GM18507 (cell line): ENCODE measurements at regions not wholly inside any gene's neighbourhood (a gene's known extent, or its start where the extent isn't known, plus 50 kb on each side); places are given as distances from the start of the nearest gene placed in this dataset.
"Not testable (repeated sequence)": the region's sequence is repeated elsewhere in the genome, so short reads cannot be mapped to it uniquely, and the experiment has no call there.

ENCODE experiments used
- DNase-seq: peaks from one replicate; pipeline ENCODE4 v3.0.0; 2011; ENCODE audit warnings: low read depth; ENCODE audit not compliant: insufficient read length; ENCODE audit errors: extremely low spot score
- FAIRE-seq: peaks from 2 replicates; lab custom pipeline; 2011; peaks lifted over from hg19 to GRCh38; lab: Jason Lieb, UNC

DNA sequence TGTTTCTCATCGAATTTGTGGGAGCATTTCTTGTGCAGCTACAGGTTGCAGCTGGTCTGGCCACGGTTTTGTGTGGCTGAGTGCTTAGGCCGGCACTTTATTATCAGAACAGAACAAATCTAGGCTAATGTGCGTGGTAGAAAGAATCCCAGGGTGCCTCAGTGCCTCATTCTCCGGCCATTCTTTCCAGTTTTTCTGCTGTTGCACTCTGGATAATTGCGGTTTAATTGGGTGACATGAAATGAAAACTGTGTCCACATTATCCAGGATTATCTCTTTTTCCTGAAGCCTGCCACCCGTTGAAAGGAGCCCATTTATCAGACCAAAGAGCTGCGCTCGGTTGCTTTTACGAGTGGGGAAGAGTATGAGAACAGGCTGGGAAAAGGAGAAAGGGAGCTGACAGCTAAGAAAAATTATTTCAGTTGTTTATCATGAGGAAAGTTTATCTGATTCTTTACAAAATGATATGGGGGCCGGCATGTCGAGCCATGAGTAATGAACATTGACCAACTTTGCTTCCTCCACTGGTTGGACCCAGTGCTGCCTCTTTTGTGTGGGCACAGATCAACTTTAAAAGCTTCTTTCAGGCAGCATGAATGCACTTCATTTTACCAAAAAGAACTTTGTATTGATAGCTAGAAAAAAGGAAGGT, 117.0 kb upstream of the SOX21 start:
- no peak for DNase-seq
- no peak for FAIRE-seq

DNA sequence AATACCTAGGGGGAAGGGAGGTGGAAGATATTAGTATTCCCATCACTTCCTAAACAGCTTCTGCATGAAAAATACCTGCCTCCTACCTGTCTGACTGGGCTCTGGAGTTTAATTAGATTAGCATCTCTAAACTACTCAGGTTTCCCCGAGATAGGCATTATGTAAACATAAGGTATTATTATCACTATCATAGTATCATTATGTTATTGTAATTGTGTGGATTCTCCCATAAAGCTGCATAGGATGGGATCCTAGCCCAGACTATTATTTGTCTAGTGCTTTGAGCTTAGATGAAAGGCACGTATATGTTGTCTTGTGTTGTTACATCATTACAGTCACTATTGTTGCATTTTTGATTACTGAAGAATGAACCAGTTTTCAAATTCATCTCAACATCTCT, 115.2 kb upstream of the SOX21 start:
- FAIRE-seq: no peak
- no peak for DNase-seq

DNA sequence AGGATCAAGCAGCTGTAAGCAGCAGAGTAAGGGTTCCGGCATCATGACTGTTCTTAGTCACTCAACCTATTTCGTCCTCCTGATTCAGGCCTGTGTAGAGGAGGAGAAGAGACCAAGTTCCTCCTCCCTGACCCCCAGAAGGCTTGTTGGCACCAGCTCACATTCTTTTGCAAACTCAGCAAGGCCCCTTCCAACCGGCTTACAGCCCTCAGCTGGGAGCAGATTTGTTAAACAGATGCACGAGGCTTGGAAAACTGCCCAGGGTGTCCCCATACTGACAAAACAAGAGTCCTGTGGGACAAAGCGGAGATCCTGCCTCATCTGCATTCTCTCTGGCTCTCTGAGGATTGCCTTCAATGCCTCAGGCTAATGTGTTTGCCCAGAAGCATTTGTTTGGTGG, 113.2 kb upstream of the SOX21 start:
- DNase-seq (no peak), FAIRE-seq (no peak)

GRCh38 chr13:94824601-94825000, 112.3 kb upstream of the SOX21 start:
- no peak for FAIRE-seq
- DNase-seq: no peak

DNA sequence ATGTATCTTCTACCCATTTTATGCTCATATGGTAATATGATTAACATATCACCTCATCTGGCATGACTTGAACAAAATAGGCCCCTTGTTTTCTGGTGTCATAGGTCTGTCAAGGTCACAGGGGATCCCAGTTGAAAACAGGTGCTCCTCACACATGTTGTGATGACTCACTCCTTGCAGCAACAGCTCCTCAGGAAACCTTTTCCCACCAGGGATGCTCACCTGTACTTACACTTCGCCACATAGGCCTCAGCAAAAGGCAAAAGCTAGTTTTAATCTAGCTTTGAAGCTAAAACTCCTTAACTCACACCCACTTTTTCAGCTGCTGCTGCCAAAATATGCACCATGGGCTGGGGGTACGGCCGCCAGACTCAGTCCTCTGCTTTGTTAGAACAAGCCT, 110.0 kb upstream of the SOX21 start:
- FAIRE-seq: no peak
- no peak for DNase-seq

- no peak for FAIRE-seq
- DNase-seq: no peak
Observed at GRCh38 chr13:94816256-94816655, 103.9 kb upstream of the SOX21 start.

DNA sequence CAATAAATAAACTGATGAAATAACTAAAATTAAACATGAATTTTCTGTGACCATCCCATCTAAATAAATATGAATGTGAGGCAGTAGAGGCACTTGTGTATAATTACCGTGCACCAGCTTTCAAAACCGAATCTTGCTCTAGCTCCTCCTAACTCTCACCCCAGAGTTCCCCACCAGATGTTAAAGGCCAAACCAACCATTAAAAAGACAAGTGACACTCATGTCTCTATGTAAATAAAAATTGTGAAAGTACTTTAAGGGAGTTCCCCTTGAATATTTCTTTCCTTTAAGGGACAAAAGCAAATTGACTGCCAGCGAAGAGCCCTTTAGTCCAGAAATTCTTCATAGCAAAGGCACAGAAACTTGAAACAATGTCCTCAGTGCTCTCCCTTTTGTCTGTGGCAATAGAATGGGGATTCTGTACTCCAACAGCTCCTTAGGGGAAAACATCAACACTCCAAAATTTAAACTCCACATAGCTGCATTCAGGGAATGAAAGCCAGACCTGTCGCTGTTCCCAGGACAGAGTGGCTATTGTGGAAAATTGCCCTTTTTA, 101.7 kb upstream of the SOX21 start:
- peak; percentile 39 for FAIRE-seq
- DNase-seq: no peak

DNA sequence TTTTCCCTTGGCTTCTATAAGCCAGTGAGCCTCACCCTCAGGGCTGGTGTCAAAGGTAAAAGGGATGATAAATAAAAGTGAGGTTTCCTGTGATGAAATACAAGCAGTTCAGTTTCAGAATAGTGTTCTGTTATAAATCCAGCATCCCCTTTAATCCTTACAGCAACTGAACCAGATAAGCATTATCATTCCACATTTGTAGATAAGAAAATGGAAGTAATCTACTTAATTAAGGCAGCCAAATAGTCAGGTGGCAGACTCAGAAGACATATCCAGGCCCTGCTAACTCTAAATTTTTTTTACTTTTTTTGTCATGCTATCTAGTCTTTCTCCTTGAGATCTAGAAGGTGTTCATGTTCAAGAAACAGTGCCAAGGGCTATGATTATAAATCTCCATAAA, 99.4 kb upstream of the SOX21 start:
- no peak for DNase-seq
- no peak for FAIRE-seq

GRCh38 chr13:94800423-94800822, 88.1 kb upstream of the SOX21 start:
- no peak for DNase-seq
- FAIRE-seq: no peak

DNA sequence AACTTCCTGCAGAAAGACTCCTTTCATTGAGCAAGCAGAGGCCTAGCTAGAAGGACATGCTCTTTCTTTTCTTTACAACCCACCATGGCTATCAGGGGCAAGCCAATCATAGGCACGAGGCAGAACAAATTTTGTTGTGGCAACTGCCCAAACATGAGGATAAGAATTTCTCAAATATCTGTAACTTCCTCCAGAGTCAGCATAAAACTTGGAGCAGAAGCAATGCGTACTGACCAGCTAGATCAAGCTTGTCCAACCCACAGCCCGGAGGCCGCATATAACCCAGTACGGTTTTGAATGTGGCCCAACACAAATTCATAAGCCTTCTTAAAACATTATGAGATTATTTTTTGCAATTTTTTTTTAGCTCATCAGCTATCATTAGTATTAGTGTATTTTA, 87.0 kb upstream of the SOX21 start:
- DNase-seq (no peak), FAIRE-seq (no peak)

DNA sequence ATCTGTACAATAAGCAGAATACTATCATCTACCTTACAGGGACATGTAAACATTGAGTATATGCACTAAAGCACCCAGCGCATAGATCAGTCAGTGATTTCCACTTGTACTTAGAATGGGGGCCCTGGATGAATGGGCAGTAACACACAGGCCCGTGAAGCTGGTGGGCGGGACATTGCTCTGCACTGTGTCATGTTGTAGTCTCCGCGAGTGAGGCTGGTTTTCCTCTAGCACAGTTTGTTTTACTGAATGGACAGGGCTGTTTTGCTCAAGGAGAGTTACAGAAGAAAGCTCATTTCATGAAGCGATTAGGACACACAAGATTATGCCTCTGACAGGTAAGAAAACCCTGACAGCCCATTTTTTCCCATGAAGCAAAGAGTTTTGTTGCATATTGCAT, 86.4 kb upstream of the SOX21 start:
- DNase-seq: no peak
- no peak for FAIRE-seq

- DNase-seq: no peak
- FAIRE-seq: no peak
Observed at GRCh38 chr13:94795292-94795691, 82.9 kb upstream of the SOX21 start.

- not testable (repeated sequence) for DNase-seq, FAIRE-seq
Observed at GRCh38 chr13:94786246-94786645, 73.9 kb upstream of the SOX21 start.

- FAIRE-seq: no peak
- no peak for DNase-seq
Observed at GRCh38 chr13:94784066-94784465, 71.7 kb upstream of the SOX21 start.

- FAIRE-seq (no peak), DNase-seq (no peak)
Observed at GRCh38 chr13:94783489-94783888, 71.1 kb upstream of the SOX21 start.

DNA sequence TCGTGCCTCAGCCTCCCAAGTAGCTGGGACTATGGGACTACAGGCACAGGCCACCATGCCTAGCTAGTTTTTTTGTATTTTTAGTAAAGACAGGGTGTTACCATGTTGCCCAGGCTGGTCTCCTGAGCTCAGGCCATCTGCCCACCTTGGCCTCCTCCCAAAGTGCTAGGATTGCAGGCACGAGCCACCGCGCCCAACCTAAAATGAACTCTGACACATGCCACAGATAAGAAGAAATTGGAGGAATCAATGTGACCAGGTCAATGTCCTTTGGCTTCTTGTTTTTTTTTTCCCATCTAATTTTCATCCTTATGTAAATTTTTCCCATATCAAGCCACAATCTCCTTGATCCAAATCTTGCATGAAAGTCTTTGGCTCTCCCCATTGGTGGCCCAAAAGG, 68.1 kb upstream of the SOX21 start:
- DNase-seq (no peak), FAIRE-seq (no peak)

GRCh38 chr13:94778986-94779385, 66.6 kb upstream of the SOX21 start:
- DNase-seq: no peak
- FAIRE-seq: no peak

- DNase-seq: no peak
- no peak for FAIRE-seq
Observed at GRCh38 chr13:94778585-94778984, 66.2 kb upstream of the SOX21 start.

- no peak for FAIRE-seq
- no peak for DNase-seq
Observed at GRCh38 chr13:94776956-94777355, 64.6 kb upstream of the SOX21 start.

DNA sequence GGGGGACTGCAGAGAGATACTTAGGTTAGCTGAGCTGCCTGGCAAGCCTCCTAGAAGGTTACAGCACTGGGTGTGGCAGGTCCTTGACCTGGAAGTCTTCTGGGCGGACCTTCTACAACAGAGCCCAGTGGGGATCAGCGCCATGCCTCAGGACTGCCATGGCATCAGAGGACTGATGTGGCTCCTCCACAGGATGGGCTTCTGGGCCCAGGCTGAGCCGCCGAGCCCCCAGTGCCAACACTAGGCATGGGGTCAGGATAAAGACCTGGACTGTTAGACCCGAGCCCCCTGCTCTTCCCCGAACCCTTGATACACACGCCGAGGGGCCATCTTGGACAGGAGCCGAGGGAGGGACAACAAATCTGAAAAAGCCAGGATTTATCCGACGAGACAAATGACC, 64.0 kb upstream of the SOX21 start:
- DNase-seq (no peak), FAIRE-seq (no peak)

DNA sequence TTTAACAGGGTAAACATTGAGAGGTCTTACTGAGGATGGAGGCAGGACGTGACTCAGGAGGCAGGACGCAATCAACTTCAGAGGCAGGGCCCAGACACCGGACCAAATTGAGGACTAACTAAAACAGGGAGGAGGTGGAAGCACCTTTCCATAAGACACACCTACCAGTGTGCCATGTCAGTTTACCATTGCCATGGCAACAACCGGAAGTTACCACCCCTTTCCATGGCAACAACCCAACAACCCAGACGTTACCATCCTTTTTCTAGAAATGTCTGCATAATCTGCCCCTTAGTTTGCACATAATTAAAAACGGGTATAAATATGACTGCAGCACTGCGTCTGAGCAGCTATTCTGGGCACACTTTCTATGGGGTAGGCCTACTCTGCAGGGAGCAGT, 53.5 kb upstream of the SOX21 start:
- FAIRE-seq (no peak), DNase-seq (no peak)
